GM19468 (cell line): ENCODE measurements at regions not wholly inside any gene's neighbourhood (a gene's known extent, or its start where the extent isn't known, plus 50 kb on each side); places are given as distances from the start of the nearest gene placed in this dataset.

ENCODE experiments used
- ATAC-seq: cut with Tn5 transposase; IDR thresholded peaks from one replicate; pipeline ENCODE4 v1.9.1; 2021; ENCODE audit warnings: mild to moderate bottlenecking, moderate library complexity, moderate number of reproducible peaks; ENCODE audit not compliant: unreplicated experiment; ENCODE audit errors: extremely low read depth

DNA sequence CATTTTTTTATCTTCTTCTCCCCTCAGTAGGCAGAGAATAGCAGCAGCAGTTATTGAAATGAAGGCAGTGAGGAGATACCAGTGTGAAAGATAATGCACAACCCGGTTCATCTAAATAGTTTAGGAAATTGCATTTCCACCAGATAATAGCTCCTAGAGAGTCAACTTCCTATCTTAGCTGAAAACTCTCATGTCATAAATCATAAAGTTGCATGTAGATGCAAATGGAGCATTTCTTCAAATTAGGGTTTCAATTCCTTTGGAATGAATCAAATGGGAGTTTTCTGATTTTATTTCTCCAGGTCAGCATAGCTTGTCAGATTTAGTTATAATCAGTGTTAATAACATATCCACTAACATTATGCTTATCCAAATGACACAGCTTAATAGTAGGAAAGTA is 335.3 kb downstream of the CNTNAP4 start:
- no peak for ATAC-seq

DNA sequence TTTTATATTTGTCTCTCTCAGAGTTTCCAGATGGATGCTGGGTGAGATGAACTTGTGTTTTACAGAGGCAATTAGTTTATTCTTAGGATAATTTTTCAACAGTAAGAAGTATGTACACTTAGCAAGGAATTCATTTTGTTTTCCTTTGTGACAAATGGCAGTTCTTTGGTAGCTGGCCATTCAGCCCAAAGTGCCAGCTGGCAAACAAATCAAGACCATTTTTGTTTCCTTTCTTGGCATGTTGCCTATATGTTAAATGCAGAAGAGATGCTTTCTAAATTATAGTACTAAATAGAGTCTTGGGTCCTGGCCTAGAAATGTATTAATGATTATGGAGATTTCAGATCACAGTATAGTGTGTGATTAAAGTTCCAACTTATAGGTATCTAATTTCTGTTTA is 337.1 kb downstream of the CNTNAP4 start:
- no peak for ATAC-seq

DNA sequence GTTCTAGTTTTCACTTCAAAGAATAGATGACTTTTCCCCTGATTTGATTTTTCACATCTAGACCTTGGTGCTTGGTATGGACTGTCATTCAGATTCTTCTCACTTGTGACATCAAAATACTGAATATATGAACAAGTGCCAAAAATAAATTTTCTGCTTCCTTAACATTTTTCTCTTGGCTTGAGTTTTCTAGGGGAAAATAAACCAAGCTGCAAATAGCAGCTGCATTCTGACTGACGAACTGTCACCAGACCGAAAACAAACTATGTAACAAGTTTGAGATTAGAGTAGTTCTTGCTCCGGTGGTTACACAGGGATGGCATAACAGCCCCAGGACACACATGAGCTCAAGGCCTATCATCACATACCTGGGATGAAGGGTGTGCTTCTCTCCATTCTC is 345.7 kb downstream of the CNTNAP4 start:
- no peak for ATAC-seq

DNA sequence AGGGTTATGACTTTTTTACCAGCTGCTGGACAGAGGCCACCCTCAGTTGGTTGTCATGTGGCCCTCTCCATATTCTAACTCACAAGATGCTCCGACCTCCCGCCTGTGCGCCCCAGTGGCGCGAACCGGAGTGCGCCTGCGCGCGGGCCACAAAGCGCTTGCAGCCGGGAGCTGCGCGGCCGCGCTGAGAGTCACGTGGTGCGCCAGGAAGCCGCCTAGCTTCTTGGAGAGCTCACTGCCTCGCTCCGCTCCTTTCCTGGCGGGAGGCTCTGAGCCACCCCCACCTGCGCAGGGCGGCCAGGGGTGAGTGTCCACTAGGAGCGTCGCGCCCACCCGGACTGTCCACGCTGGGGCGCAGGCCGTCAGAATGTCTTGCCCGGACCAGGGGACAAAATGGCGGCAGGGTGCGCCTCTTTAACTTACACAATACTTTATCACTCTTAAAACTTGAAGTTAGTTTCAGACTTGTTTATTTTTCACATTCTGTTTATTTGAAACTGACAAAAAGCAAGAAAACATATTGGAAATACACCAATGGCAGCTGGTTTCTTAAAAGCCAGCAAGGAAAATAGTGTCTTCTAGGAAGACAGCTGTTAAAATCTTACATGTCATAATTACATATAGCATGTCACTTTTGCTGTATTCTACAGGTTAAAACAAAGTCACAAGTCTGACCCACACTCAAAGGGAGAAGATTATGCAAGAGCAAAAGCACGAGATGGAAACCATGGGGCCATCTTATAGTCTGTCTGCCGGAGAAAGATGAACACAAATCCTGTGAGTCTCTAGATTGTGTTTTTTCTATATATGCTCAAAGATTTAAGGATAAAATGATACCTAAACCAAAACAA is 357.9 kb downstream of the CNTNAP4 start:
- ATAC-seq, result no peak

DNA sequence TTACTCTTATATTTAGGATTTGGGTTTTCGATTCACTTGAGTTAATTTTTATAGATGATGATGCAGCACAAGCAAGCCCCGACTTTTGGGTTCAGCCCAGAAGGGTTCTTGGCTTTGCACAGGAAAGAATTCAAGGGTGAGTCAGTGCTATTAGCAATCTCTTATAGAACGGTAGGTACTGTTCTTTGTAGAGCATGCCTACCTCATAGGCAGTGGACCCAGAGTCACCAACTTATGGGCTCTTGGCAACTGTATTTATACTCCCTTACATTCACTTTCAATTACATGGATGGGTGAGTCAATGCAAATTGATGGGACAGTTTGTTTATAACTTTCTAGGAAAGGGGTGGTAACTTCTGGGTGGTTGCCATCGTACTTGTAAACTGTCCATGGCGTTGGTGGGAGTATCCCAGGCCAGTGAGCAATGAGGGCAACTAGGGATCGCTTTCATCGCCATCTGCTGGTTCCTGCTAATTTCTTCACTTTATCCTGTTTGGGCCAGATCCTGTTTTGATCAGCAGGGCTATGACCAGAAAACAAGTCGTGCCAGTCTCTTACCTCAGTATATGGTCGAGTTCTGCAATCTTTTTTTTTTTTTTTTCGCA is 362.6 kb downstream of the CNTNAP4 start:
- ATAC-seq, result no peak

DNA sequence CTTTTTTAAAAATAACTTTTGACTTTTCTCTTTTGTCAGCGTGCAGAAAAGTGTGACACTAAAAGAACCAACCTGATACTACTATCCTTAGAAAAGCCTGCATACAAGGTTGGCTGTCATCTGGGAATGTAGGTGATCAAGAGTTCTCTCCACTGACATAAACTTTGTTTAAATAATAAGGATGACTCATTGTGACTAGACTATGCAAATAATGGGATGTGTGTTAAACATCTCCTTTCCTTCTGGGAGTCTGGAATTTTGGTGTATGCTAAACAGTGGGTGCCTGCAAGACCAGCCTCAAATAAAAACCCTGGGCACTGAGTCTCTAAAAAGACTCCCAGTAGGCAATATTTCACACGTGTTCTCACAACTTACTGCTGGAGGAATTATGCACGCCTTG is 373.4 kb downstream of the CNTNAP4 start:
- no peak for ATAC-seq

DNA sequence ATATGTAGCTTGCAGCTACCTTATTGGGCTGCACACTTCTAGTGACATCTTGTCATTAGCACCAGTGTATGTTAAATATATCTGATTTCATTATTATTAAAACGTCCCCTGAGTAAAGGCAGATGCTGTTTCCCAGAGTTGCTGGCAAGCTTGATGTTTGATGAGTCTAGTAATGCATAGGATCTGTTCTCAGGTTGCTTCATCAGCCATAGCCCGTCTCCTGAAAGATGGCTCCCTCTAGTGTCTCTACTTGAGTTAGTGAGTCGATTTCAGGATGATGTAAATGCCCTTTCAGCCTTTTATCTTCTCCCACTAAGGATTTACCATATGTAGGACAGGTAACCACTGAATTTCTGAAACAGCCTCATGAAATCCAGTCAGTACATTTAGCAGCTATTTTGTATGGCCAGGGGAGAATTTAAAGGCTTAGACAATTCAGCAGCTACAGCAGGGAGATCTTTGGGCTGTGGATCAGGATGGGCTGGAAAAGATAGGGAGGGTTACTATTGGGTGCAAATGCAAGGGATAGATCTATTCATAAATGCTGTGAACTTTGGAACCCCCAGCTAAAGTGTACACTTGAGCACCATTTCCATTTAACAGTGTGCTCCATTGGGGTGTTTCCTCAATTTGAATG is 376.3 kb downstream of the CNTNAP4 start:
- no peak for ATAC-seq

DNA sequence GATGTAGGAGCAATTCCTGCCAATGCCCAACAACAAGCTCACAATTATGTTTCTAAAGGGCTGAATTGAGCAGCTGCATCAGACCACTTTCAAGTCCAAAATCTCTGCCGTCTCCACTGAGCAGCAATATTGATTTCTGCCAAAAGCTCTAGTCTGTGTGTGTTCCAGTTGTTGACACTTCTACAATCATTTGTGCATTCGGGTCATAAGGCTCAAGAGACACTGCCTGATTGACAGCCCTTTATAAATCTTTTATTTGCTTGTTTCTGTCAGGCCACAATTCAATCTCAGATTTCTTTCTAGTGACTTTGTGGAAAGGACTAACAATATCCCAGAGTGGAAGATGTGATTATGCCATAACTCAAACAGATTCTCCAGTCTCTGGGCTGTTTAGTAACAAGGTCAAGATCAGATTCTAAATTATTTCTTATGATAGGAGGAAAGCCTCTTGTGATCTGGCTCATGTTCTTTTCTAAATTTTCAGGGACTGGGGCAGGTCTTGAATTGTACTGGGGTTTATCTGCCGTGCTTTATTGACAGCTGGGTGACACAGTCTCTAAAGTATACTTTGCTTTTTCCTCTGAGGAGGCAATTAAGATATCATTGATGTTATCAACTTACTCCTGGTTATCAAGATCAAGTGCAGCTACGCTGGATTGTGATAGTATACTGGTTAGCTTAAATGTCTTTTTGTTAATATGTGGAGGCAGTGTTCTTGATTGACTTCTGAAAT is 377.1 kb downstream of the CNTNAP4 start:
- ATAC-seq, result no peak

DNA sequence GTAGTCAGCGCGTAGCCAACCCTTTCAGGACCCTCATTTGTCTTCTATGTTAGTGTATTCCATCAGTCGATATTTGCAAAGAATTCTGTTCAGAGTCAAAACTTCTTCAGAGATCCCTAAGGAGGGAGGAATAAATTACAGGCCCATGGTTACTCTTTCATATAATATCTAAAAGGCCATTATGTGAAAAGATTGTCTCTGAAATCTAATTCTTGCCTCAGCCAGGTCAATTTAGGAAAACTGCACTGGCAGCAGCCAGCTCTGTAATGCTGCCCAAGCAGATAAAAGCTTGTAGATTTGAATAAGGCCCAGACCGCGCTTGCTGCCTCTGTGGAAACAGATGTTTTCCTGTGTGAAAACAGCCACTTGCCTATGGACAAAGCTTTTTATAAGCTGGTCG is 379.8 kb downstream of the CNTNAP4 start:
- ATAC-seq, result no peak

DNA sequence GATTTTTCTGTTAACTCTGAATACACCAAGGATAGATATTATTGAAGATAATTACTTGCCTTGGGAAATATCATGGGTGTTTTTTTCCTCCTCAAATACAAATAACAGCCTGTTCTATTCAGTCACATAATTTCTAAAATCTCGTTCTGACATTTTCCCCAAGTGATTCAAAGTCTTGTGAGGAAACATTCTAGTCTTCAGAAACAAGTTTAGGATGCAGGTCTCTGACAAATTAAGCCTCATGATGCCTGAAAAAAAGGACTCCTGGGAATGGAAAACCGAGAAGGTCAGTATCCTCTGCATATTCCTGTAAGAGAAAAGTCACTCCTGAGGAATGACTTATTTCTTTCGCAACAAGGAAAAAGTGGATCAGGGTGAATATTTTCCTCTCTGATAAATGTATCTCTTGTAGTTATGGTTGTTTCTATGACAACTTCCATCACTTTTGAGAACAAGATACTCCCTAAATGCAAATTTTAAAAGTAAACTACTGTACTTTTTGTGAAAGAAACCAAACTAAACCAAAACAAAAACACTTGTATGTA is 384.6 kb downstream of the CNTNAP4 start:
- ATAC-seq, result no peak

DNA sequence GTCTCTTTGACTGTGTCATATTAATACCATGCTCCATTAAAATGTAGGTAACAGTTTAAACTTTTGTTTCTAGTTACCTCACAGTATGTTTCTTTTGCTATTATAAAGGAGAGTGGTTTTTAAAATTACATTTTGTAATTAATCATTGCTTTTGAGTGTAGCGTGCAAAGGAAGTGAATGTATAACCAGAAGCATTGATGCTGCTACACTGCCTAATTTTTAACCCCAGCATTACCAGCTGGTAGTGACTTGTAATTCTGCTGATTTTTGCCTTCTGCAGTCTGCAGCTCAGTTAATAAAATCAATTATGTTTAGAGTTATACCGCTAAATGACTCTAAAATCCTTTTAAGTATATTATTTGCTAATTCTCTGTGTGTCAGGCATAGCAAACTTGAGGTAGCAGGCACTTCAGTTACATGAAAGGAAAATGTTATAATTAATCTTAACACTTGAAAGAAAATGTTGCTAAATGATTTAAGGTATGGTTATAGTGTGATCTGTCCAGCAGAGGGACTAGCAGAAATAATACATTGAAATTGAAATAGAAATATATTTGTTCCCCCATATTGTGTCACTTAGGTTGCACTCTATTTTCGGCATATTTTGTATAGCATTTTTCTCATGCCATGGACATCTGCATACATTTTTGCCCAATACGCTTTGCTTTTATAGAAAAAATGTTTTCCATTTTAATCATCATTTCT is 388.5 kb downstream of the CNTNAP4 start:
- no peak for ATAC-seq

DNA sequence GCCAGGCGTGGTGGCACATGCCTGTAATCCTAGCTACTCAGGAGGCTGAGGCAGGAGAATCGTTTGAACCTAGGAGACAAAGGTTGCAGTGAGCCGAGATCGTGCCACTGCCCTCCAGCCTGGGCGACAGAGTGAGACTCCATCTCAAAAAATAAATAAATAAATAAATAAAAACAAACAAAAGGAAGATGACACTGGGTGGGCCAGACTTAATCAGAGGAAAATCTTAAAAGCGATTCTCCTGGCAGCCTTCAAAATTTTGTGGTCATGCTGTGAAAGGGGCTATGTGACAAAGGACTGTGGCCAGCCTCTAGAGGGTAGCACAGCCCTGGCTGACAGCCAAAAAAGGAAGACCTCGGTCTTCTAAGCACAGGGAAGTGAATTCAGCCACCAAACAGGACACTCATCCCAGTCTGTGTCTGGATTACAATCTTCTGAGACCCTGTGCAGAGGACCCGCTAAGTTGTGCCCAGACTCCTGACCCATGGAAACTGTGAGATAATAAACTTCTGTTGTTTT is 391.1 kb downstream of the CNTNAP4 start:
- no peak for ATAC-seq

DNA sequence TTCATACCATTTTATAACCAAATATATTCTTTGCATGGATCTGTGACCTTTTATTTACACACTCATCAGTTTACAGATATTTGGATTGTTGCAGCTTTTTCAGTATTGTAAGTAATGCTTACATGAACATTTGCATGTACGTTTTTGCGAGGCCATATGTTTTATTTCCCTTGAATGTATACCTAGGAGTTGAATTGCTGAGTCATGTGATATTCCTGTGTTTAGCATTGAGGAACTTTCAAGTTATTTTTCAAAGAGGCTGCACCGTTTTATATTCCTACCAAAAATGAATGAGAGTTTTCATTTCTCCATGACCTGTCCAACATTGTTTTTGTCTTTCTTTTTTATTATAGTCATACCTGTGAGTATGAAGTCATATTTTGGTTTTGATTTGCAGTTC is 392.1 kb downstream of the CNTNAP4 start:
- ATAC-seq, result no peak

DNA sequence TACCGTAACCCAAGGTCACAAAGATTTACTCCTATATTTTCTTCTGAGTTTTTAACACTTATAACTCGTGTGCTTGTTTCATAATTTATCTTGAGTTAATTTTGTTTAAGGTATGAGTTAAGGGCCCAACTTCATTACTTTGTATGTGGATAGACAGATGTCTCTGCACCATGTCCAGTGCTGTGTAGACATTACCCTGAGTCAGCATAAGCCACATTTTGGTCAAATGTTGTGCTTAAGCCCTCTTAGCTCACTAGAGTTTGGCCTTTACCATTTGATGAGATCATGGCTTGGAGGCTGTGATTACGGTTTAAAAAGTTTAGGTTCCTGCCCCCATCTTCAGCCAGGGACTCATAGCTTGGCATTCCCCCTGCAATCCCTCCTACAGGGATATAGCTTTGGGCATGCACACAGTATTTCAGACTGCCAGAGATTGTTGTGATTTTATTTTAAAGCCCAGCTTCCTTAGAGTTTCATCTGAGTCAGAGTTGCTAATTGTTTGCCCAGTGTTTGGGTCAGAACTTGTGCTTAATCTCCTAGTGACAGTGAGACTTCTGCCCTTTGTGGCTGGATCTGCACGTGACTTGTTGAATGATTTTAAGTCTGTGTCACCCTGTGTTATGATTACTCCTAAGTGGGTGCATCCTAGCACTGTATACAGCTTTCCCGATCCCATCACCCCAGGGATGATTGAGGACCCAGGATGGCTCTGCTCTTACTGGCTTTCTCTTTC is 393.1 kb downstream of the CNTNAP4 start:
- ATAC-seq, result no peak

DNA sequence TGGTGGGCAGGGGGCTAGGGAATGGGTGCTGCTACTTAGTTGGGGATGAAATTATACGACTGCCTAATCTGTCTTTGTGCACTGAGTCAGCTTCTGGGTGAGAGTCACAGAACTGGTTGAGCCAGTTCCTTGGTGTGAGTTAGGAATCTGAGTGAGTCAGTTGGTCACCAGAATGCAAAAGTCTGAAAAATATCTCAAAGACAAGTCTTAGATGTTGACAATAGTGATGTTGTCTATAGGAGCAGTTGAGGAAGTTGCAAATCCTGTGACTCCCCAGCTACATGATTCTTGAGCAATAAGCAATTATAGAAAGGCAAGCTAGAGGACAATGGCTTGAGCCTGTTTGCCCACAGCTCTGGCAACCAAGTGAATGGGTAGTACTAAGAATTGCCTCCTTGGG is 399.2 kb downstream of the CNTNAP4 start:
- ATAC-seq, result no peak

DNA sequence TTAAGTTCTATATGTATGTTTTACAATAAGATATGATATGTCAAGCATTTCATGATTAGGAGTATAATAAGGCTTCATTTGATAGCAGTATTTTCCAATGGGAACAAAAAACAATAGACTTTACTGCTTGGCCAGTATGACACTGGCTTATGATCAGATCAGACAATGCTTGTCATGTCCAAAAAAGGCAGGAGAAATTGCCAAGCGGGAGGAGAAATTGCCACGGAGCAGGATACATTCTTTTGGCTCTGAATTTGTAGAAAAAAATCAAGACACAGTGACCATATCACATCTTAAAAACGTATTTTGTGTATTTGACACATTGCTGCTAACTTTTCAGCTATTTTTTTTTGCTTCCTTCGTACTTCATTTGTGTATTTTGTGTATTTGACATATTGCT is 404.1 kb downstream of the CNTNAP4 start:
- ATAC-seq, result no peak

DNA sequence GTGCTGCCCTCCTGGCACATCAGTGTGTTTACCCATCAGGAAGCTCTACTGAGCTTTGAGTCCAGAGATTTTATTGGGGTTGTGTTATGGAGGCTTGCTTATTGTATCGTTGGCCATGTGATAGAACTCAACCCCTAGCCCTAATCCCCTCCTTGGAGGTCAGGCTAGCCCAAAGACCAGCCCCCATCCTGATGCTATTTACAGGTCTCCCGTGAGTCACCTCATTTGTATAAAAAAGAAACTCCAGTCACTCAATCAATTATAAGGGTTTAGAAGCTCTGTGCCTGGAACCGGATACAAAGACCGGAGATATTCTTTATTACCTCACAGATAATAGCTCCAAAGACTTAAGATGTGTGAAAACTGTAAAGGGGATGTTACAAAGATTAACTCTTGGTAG is 405.9 kb downstream of the CNTNAP4 start:
- ATAC-seq, result no peak

DNA sequence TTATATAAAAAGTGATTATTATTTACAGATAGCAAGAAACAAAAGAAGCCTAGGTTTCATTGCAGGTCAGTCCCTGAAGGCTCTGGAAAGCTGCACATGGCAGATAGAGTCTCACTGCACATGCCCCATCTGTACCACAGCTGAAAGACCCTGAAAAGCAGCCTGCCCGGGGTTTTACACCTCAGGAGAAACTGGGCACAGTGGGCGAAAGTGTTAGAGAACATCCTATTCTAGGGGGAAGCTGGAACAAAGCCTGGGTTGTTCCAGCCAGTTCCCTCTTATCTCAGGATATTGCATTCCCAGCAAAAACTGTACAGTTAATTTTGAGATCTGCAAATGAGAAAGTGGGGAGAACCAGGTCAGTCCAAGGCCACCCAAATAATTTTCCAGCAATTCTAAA is 419.7 kb downstream of the CNTNAP4 start:
- ATAC-seq, result no peak

DNA sequence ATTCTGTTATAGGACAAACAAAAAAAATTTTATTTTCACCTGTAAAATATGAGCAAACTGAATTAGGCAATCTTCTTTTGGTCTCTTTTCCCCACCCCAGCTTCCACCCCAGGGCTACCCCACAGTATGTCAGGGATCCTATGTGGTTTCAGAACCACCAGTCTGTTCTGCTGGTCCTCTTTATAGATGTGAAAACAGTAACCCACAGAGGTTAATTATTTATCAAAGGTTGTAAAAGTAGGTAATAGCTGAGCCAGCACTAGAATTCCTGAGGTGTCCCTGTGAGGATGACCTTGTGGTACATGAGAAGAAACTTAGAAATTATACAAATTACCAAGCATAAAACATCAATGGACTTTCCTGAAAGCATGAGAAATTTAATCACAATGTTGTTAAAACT is 428.7 kb downstream of the CNTNAP4 start:
- ATAC-seq, result no peak
